K562 (cell line): ENCODE measurements at regions not wholly inside any gene's neighbourhood (a gene's known extent, or its start where the extent isn't known, plus 50 kb on each side); places are given as distances from the start of the nearest gene placed in this dataset.
"Not testable (repeated sequence)": the region's sequence is repeated elsewhere in the genome, so short reads cannot be mapped to it uniquely, and the experiment has no call there.

Source experiments
- ATAC-seq: fragments of 200-7000 bp; cut with Tn5 transposase; 3 replicates; pipeline ENCODE4 v1.9.1; 2020; ENCODE audit warnings: moderate library complexity
- BruUV-seq: library from RNA; stranded (reverse); fragments of 400-500 nt; replicated peaks from 2 replicates; lab custom pipeline; 2021; lab: Mats Ljungman, UMichigan
- CTCF ChIA-PET: fragments of 300-600 bp; formaldehyde crosslinking; extraction: SDS; loops from one replicate; lab custom pipeline; 2021; ENCODE audit warnings: low intra/inter-chr PET ratio; lab: Yijun Ruan, JAX
- POLR2A ChIA-PET: fragments of 300-600, 350-650 bp; sonication (Branson Sonifier 250); formaldehyde crosslinking; extraction: SDS; loops from one replicate; lab custom pipeline; 2021; ENCODE audit warnings: antibody characterized with exemption, inconsistent platforms; lab: Yijun Ruan, JAX
- DNase-seq, 4 experiments: peaks; one replicate each; pipeline versions ENCODE4 v3.0.0 to v3.0.0-alpha.2; 2011 to 2018; ENCODE audit warnings: low spot score in 3 of 4, mixed read lengths in 3 of 4; ENCODE audit errors: extremely low read depth in 1 of 4
- FAIRE-seq: peaks from 2 replicates; lab custom pipeline; 2011; peaks lifted over from hg19 to GRCh38; lab: Jason Lieb, UNC
- H2AFZ ChIP-seq: 2 replicates; pipeline ENCODE4 v1.6.0; 2011; ENCODE audit warnings: low read depth, low read length, control low read depth, inconsistent platforms
- H3K27ac ChIP-seq: fragments of 200-600 bp; 3 replicates; pipeline ENCODE4 v1.8.0; 2011; ENCODE audit warnings: low read depth, mild to moderate bottlenecking, control low read depth, inconsistent platforms, low read length, moderate library complexity, mixed read lengths; ENCODE audit errors: extremely low read depth
- H3K27me3 ChIP-seq, 2 experiments: fragments of 300-600 bp in 1 of 2; 2 replicates in 1 of 2; 3 replicates in 1 of 2; pipeline versions ENCODE4 v1.6.0 to v1.8.0; 2011; ENCODE audit warnings: inconsistent platforms in 2 of 2, low read length in 2 of 2, mild to moderate bottlenecking in 1 of 2, mixed read lengths in 1 of 2, moderate library complexity in 1 of 2; ENCODE audit not compliant: control insufficient read depth in 2 of 2, insufficient read depth in 2 of 2
- H3K36me3 ChIP-seq: fragments of 300-600 bp; 3 replicates; pipeline ENCODE4 v1.8.0; 2011; ENCODE audit warnings: mild to moderate bottlenecking, low read length, inconsistent platforms; ENCODE audit not compliant: control insufficient read depth, insufficient read depth
- H3K4me1 ChIP-seq, 2 experiments: fragments of 200-600 bp in 1 of 2; replicated peaks in 1 of 2; 2 replicates in 1 of 2; 3 replicates in 1 of 2; pipeline versions ENCODE4 v1.5.1 to v1.8.0; 2011; ENCODE audit warnings: inconsistent platforms in 2 of 2, low read length in 2 of 2, mild to moderate bottlenecking in 1 of 2, mixed read lengths in 1 of 2, moderate library complexity in 1 of 2; ENCODE audit not compliant: control insufficient read depth in 2 of 2, insufficient read depth in 2 of 2
- H3K4me2 ChIP-seq: 2 replicates; pipeline ENCODE4 v1.6.1; 2011; ENCODE audit warnings: low read length, control low read depth, inconsistent platforms, mixed read lengths; ENCODE audit not compliant: insufficient read depth
- H3K4me3 ChIP-seq: fragments of 200-600 bp; sonication (generic), shearing (Covaris generic); 2 replicates; pipeline ENCODE4 v1.5.1; 2016; ENCODE audit warnings: control low read depth, inconsistent platforms
- H3K79me2 ChIP-seq: fragments of 200-600 bp; 3 replicates; pipeline ENCODE4 v1.8.0; 2011; ENCODE audit warnings: low read length, inconsistent platforms; ENCODE audit not compliant: control insufficient read depth, insufficient read depth
- H3K9ac ChIP-seq, 2 experiments: 2 replicates each; pipeline versions ENCODE4 v1.6.0 to v1.6.1; 2011; ENCODE audit warnings: low read depth in 2 of 2, low read length in 2 of 2, control low read depth in 1 of 2, inconsistent platforms in 1 of 2, mild to moderate bottlenecking in 1 of 2, mixed read lengths in 1 of 2; ENCODE audit not compliant: insufficient read depth in 1 of 2
- H3K9me1 ChIP-seq: one replicate; pipeline ENCODE4 v1.6.0; 2011; ENCODE audit warnings: inconsistent platforms, mild to moderate bottlenecking, low read length, moderate library complexity; ENCODE audit not compliant: control insufficient read depth, insufficient read depth
- H3K9me3 ChIP-seq: replicated peaks from 2 replicates; pipeline ENCODE4 v1.5.1; 2011; ENCODE audit warnings: low read depth, low read length, inconsistent platforms; ENCODE audit not compliant: control insufficient read depth, insufficient read depth
- H4K20me1 ChIP-seq: replicated peaks from 2 replicates; pipeline ENCODE4 v1.6.1; 2011; ENCODE audit warnings: low read length, inconsistent platforms, mixed read lengths; ENCODE audit not compliant: control insufficient read depth, insufficient read depth
- BRD4 ChIP-seq: fragments of 200-600 bp; sonication (generic); IDR thresholded peaks from 2 replicates; pipeline ENCODE4 v1.6.1; 2017; ENCODE audit warnings: inconsistent platforms
- CXXC5 ChIP-seq: fragments of 250-450 bp; sonication (Bioruptor Pico); IDR thresholded peaks from 2 replicates; pipeline ENCODE4 v1.8.0; 2022; ENCODE audit warnings: inconsistent platforms, mild to moderate bottlenecking, moderate library complexity
- ETS2 ChIP-seq: IDR thresholded peaks from 2 replicates; pipeline ENCODE4 v1.6.1; 2016; ENCODE audit warnings: borderline replicate concordance, missing genetic modification characterization, mild to moderate bottlenecking, moderate library complexity, missing compliant biosample characterization; ENCODE audit not compliant: poor library complexity, severe bottlenecking
- HLTF ChIP-seq: fragments of 450-650 bp; IDR thresholded peaks from 2 replicates; pipeline ENCODE4 v1.6.1; 2016
- KAT7 ChIP-seq: sonication (generic); formaldehyde crosslinking; IDR thresholded peaks from 2 replicates; pipeline ENCODE4 v1.8.0; 2022; ENCODE audit warnings: missing genetic modification reagents, mild to moderate bottlenecking, borderline replicate concordance
- PHTF2 ChIP-seq: fragments of 250-450 bp; sonication (Bioruptor Pico); IDR thresholded peaks from 2 replicates; pipeline ENCODE4 v1.5.0; 2021; ENCODE audit warnings: mild to moderate bottlenecking
- POLR2AphosphoS2 ChIP-seq: IDR thresholded peaks from 2 replicates; pipeline ENCODE4 v1.6.1; 2012; ENCODE audit warnings: low read length, improper control_type of control experiment
- STAT5A ChIP-seq: IDR thresholded peaks from 2 replicates; pipeline ENCODE4 v1.6.1; 2012; ENCODE audit warnings: low read length, inconsistent platforms, borderline replicate concordance
- TAF1 ChIP-seq: IDR thresholded peaks from 2 replicates; pipeline ENCODE4 v1.6.1; 2011; ENCODE audit warnings: mild to moderate bottlenecking, low read length, moderate library complexity; ENCODE audit not compliant: insufficient read depth, control insufficient read depth, severe bottlenecking; ENCODE audit errors: extremely low read depth
- TARDBP ChIP-seq: fragments of 450-650 bp; IDR thresholded peaks from 2 replicates; pipeline ENCODE4 v1.6.1; 2016
- TEAD2 ChIP-seq: fragments of 450-650 bp; IDR thresholded peaks from 2 replicates; pipeline ENCODE4 v1.6.1; 2016; ENCODE audit warnings: missing genetic modification characterization, control low read depth, missing compliant biosample characterization
- ZBTB49 ChIP-seq: sonication (generic); formaldehyde crosslinking; IDR thresholded peaks from 2 replicates; pipeline ENCODE4 v1.8.0; 2022; ENCODE audit warnings: missing genetic modification reagents, mild to moderate bottlenecking, borderline replicate concordance
- ZNF12 ChIP-seq: sonication (generic); formaldehyde crosslinking; IDR thresholded peaks from 2 replicates; pipeline ENCODE4 v1.4.0; 2020; ENCODE audit warnings: mild to moderate bottlenecking, missing genetic modification reagents
- ZNF311 ChIP-seq: fragments of 250-450 bp; sonication (Bioruptor Pico); IDR thresholded peaks from 2 replicates; pipeline ENCODE4 v1.4.0; 2020; ENCODE audit warnings: mild to moderate bottlenecking, moderate library complexity
- ZNF431 ChIP-seq: sonication (generic); formaldehyde crosslinking; IDR thresholded peaks from 2 replicates; pipeline ENCODE4 v1.8.0; 2022; ENCODE audit warnings: mild to moderate bottlenecking, missing genetic modification reagents
- ZNF717 ChIP-seq: fragments of 250-450 bp; sonication (Bioruptor Pico); IDR thresholded peaks from 2 replicates; pipeline ENCODE4 v1.5.0; 2021
- WGBS: fragments of 100-300 bp; shearing (Covaris generic); methylation state at CpG from one replicate; pipeline ENCODE4 v1.1.6; 2016; ENCODE audit warnings: low coverage, mixed read lengths; ENCODE audit not compliant: insufficient coverage; ENCODE audit errors: missing lambda C conversion rate; 5-methylcytosine and 5-hydroxymethylcytosine counted together
- in situ Hi-C: fragments of 300-500 bp; cut with MboI; formaldehyde crosslinking; loops from 4 replicates; pipeline ENCODE4 v1.15.0; 2018; ENCODE audit warnings: inconsistent platforms, mixed read lengths
- intact Hi-C: fragments of 100-400 bp; cut with micrococcal nuclease; formaldehyde crosslinking; loops from 2 replicates; pipeline ENCODE4 v1.14.2; 2022

- no peak for FAIRE-seq
- TF ChIP-seq PHTF2 (CRISPR knock-in tag) (no peak), CXXC5 (CRISPR knock-in tag) (no peak), ETS2 (tag) (no peak), TAF1 (no peak), ZNF311 (no peak), ZNF12 (CRISPR knock-in tag) (no peak), STAT5A (no peak), HLTF (no peak), TEAD2 (tag) (no peak), TARDBP (no peak), KAT7 (CRISPR knock-in tag) (no peak), ZBTB49 (no peak), BRD4 (no peak), POLR2AphosphoS2 (no peak), ZNF431 (CRISPR knock-in tag) (no peak), ZNF717 (CRISPR knock-in tag) (no peak)
- intact Hi-C loops (no loop called here), in situ Hi-C loops (no loop called here)
- no peaks in the 10 kb centered on the region for H3K36me3 ChIP-seq
- CTCF ChIA-PET, result no interaction called here
- no peaks in the 10 kb centered on the region for H3K9me3 ChIP-seq
- no peak overlapping the region for H3K9ac ChIP-seq
- no peak overlapping the region for H3K27ac ChIP-seq
- no TSS peak for BruUV-seq
- no peaks in the 10 kb centered on the region for H3K9me1 ChIP-seq
- H2AFZ ChIP-seq, result no peak overlapping the region
- no peaks in the 10 kb centered on the region for H4K20me1 ChIP-seq
- H3K4me3 ChIP-seq, result no peak overlapping the region
- peaks cover 2 to 8% of the 10 kb centered on the region in 2 experiments; a peak in 2 of 5 replicates for H3K27me3 ChIP-seq
- ATAC-seq, result no peak
- POLR2A ChIA-PET, result no interaction called here
- H3K4me2 ChIP-seq, result no peak overlapping the region
- 1% methylated on average over 5 of the region's 5 CpGs for WGBS
- DNase-seq, result no peak
- no peaks in the 10 kb centered on the region for H3K79me2 ChIP-seq
- no peaks in the 10 kb centered on the region for H3K4me1 ChIP-seq
Measured at GRCh38 chr2:60347781-60348180, 205.7 kb downstream of the BCL11A start.

DNA sequence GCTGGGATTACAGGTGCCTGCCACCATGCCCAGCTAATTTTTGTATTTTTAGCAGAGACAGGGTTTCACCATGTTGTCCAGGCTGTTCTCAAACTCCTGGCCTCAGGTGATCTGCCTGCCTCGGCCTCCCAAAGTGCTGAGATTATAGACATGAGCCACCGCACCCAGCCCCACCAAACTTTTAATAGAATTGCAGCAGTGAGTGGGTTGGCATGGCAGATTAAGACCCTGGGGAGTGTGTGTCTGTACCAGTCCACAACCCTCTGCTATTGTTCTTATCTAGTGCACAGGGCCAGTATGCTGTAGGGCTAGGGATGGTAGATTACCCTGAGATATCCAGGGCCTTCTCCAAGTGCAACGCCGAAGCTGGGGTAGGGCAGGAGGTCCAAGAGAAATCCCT lies 211.0 kb downstream of the BCL11A start:
- H3K4me3 ChIP-seq, H2AFZ ChIP-seq, intact Hi-C loops, BruUV-seq, H3K4me2 ChIP-seq, DNase-seq, H3K27me3 ChIP-seq, POLR2A ChIA-PET, ATAC-seq, H3K27ac ChIP-seq, H3K79me2 ChIP-seq, H4K20me1 ChIP-seq, H3K9me3 ChIP-seq, FAIRE-seq, H3K36me3 ChIP-seq, H3K4me1 ChIP-seq, H3K9me1 ChIP-seq, in situ Hi-C loops, H3K9ac ChIP-seq, CTCF ChIA-PET: not testable (repeated sequence)
- 0% methylated on average over 4 of the region's 4 CpGs for WGBS
